MCF 10A (cell line): ENCODE measurements at regions not wholly inside any gene's neighbourhood (a gene's known extent, or its start where the extent isn't known, plus 50 kb on each side); places are given as distances from the start of the nearest gene placed in this dataset.

Experiments
- BruUV-seq: library from RNA; stranded (reverse); fragments of 400-500 nt; replicated peaks from 2 replicates; lab custom pipeline; 2021; lab: Mats Ljungman, UMichigan
- CTCF ChIA-PET: fragments of 300-600 bp; sonication (Branson Sonifier 250); formaldehyde crosslinking; extraction: SDS; loops from one replicate; lab custom pipeline; 2021; ENCODE audit warnings: antibody characterized with exemption, inconsistent platforms; lab: Yijun Ruan, JAX
- POLR2A ChIA-PET: fragments of 300-600, 350-650 bp; sonication (Branson Sonifier 250); formaldehyde crosslinking; extraction: SDS; loops from one replicate; lab custom pipeline; 2020; ENCODE audit warnings: antibody characterized with exemption, inconsistent platforms; lab: Yijun Ruan, JAX
- DNase-seq: peaks from one replicate; pipeline ENCODE4 v3.0.0-alpha.2; 2018; ENCODE audit not compliant: unreplicated experiment
- H3K27ac Mint-ChIP-seq: one replicate; pipeline ENCODE4 v1.8.0; 2022; ENCODE audit warnings: mild to moderate bottlenecking, low read depth, mixed read lengths; ENCODE audit not compliant: unreplicated experiment
- H3K27me3 Mint-ChIP-seq: one replicate; pipeline ENCODE4 v1.8.0; 2022; ENCODE audit warnings: mixed read lengths; ENCODE audit not compliant: insufficient read depth, unreplicated experiment
- H3K36me3 Mint-ChIP-seq: one replicate; pipeline ENCODE4 v1.8.0; 2022; ENCODE audit warnings: mild to moderate bottlenecking, moderate library complexity, mixed read lengths; ENCODE audit not compliant: insufficient read depth, unreplicated experiment
- H3K4me1 Mint-ChIP-seq: one replicate; pipeline ENCODE4 v1.8.0; 2022; ENCODE audit warnings: mixed read lengths; ENCODE audit not compliant: insufficient read depth, unreplicated experiment
- H3K4me3 Mint-ChIP-seq: one replicate; pipeline ENCODE4 v1.8.0; 2022; ENCODE audit warnings: mild to moderate bottlenecking, moderate library complexity, mixed read lengths; ENCODE audit not compliant: unreplicated experiment
- H3K9me3 Mint-ChIP-seq: one replicate; pipeline ENCODE4 v1.8.0; 2022; ENCODE audit warnings: mixed read lengths; ENCODE audit not compliant: unreplicated experiment
- CTCF ChIP-seq: fragments of 200-600 bp; IDR thresholded peaks from one replicate; pipeline ENCODE4 v1.8.0; 2022; ENCODE audit warnings: antibody characterized with exemption, mild to moderate bottlenecking; ENCODE audit not compliant: unreplicated experiment
- intact Hi-C: fragments of 100-400 bp; cut with micrococcal nuclease; formaldehyde crosslinking; loops from 2 replicates; pipeline ENCODE4 v1.14.1; 2022

- ChIA-PET CTCF (interaction anchor here (0.6 to 0.7 kb wide), 2 partner anchors 122 to 134 kb away, joined by 3 read pairs; no protein-coding TSS in a partner anchor), POLR2A (no interaction called here)
- no peak overlapping the region for H3K27ac Mint-ChIP-seq
- no TSS peak for BruUV-seq
- H3K27me3 Mint-ChIP-seq: no peaks in the 10 kb centered on the region
- H3K4me3 Mint-ChIP-seq: no peak overlapping the region
- intact Hi-C loops: no loop called here
- no peaks in the 10 kb centered on the region for H3K4me1 Mint-ChIP-seq
- H3K9me3 Mint-ChIP-seq: peaks cover 21% of the 10 kb centered on the region
- no peak for TF ChIP-seq CTCF
- no peaks in the 10 kb centered on the region for H3K36me3 Mint-ChIP-seq
- DNase-seq: no peak
These were observed 168.1 kb downstream of the BMP4 start for GRCh38 chr14:53788566-53788965.

GRCh38 chr14:53786045-53786444, 170.6 kb downstream of the BMP4 start:
- TF ChIP-seq CTCF: no peak
- no TSS peak for BruUV-seq
- intact Hi-C loops: no loop called here
- DNase-seq: no peak
- no peaks in the 10 kb centered on the region for H3K4me1 Mint-ChIP-seq
- ChIA-PET POLR2A (interaction anchor here (0.5 kb wide), 1 partner anchor 10 kb away, joined by 4 read pairs; no protein-coding TSS in a partner anchor), CTCF (interaction anchor here (0.6 kb wide), 1 partner anchor 552 kb away, joined by 3 read pairs; no protein-coding TSS in a partner anchor)
- H3K9me3 Mint-ChIP-seq: peaks cover 21% of the 10 kb centered on the region
- no peaks in the 10 kb centered on the region for H3K36me3 Mint-ChIP-seq
- H3K4me3 Mint-ChIP-seq: no peak overlapping the region
- no peak overlapping the region for H3K27ac Mint-ChIP-seq
- H3K27me3 Mint-ChIP-seq: no peaks in the 10 kb centered on the region

- Mint-ChIP-seq H3K9me3 (peaks cover 21% of the 10 kb centered on the region), H3K4me1 (no peaks in the 10 kb centered on the region), H3K27ac (no peak overlapping the region), H3K27me3 (no peaks in the 10 kb centered on the region), H3K36me3 (no peaks in the 10 kb centered on the region), H3K4me3 (no peak overlapping the region)
- intact Hi-C loops: no loop called here
- no TSS peak for BruUV-seq
- no peak for DNase-seq
- TF ChIP-seq CTCF: no peak
- CTCF ChIA-PET: no interaction called here
- POLR2A ChIA-PET: no interaction called here
These were observed 171.9 kb downstream of the BMP4 start for GRCh38 chr14:53784688-53785087.

GRCh38 chr14:53783256-53783655, 173.4 kb downstream of the BMP4 start:
- no peak overlapping the region for H3K27ac Mint-ChIP-seq
- H3K4me3 Mint-ChIP-seq: no peak overlapping the region
- DNase-seq: no peak
- no peaks in the 10 kb centered on the region for H3K36me3 Mint-ChIP-seq
- intact Hi-C loops: no loop called here
- CTCF ChIA-PET: interaction anchor here (0.6 kb wide), 1 partner anchor 352 kb away, joined by 3 read pairs; no protein-coding TSS in a partner anchor
- TF ChIP-seq CTCF: no peak
- POLR2A ChIA-PET: interaction anchor here (0.8 kb wide), 1 partner anchor 10 kb away, joined by 4 read pairs; no protein-coding TSS in a partner anchor
- no peaks in the 10 kb centered on the region for H3K4me1 Mint-ChIP-seq
- peaks cover 21% of the 10 kb centered on the region for H3K9me3 Mint-ChIP-seq
- H3K27me3 Mint-ChIP-seq: no peaks in the 10 kb centered on the region
- no TSS peak for BruUV-seq
